ENCODE measurements at regions not wholly inside any gene's neighbourhood (a gene's known extent, or its start where the extent isn't known, plus 50 kb on each side); places are given as distances from the start of the nearest gene placed in this dataset.

- Histone ChIP-seq H2AK5ac (ENCODE audit: low read depth, low read length) (no peak overlapping the region), H3K9me3 (ENCODE audit: control insufficient read depth, insufficient read depth, low read length) (peaks cover 4% of the 10 kb centered on the region; the same call in 1 of the 2 replicates), H2AK9ac (replicated peaks; ENCODE audit: low read depth, low read length, poor library complexity) (no peak overlapping the region), H3K79me1 (ENCODE audit: low read depth in 1 of 2, low read length in 2 of 2) (no peaks in the 10 kb centered on the region), H3K23ac (ENCODE audit: low read depth, low read length) (no peak overlapping the region), H2BK20ac (ENCODE audit: low read depth, low read length) (no peak overlapping the region), H2AFZ (replicated peaks; ENCODE audit: low read length, poor library complexity) (no peak overlapping the region), H3K27me3 (ENCODE audit: control insufficient read depth, insufficient read depth, low read length) (no peaks in the 10 kb centered on the region), H3K4ac (ENCODE audit: low read depth, low read length) (no peak overlapping the region), H4K8ac (ENCODE audit: low read depth in 2 of 2, low read length in 2 of 2) (no peak overlapping the region), H3K4me1 (ENCODE audit: control insufficient read depth, insufficient read depth, low read length) (no peaks in the 10 kb centered on the region), H3K18ac (ENCODE audit: low read depth, low read length) (no peak overlapping the region), H3K4me3 (ENCODE audit: insufficient read depth, low read depth, low read length) (no peak overlapping the region), H3K14ac (replicated peaks; ENCODE audit: low read depth, low read length) (no peak overlapping the region), H3K36me3 (ENCODE audit: control insufficient read depth, insufficient read depth, low read length) (no peaks in the 10 kb centered on the region), H3K56ac (ENCODE audit: extremely low read depth, insufficient read depth, low read length) (no peak overlapping the region), H2BK120ac (ENCODE audit: low read depth, low read length) (no peak overlapping the region), H2BK15ac (ENCODE audit: low read depth, low read length) (no peak overlapping the region), H3K4me2 (ENCODE audit: low read depth, low read length) (no peak overlapping the region), H3K9ac (ENCODE audit: low read depth, low read length) (no peak overlapping the region), H2BK5ac (ENCODE audit: low read depth, low read length, poor library complexity, severe bottlenecking) (no peak overlapping the region), H4K91ac (ENCODE audit: insufficient read depth, low read depth, low read length) (no peak overlapping the region), H3K9me1 (ENCODE audit: insufficient read depth, low read length) (no peaks in the 10 kb centered on the region), H3K27ac (ENCODE audit: insufficient read depth, low read length) (no peak overlapping the region), H4K5ac (ENCODE audit: low read depth, low read length) (no peak overlapping the region), H4K20me1 (ENCODE audit: insufficient read depth, low read length) (no peaks in the 10 kb centered on the region)
- no CpG with 5 or more reads among the region's 2 CpGs for WGBS, 2 experiments (ENCODE audit: extremely low coverage in 2 of 2, insufficient read length in 1 of 2)
- POLR2A ChIA-PET (ENCODE audit: unreplicated experiment): no interaction called here
- CTCF ChIA-PET: no interaction called here
- no peak for ATAC-seq (ENCODE audit: low read depth)
- in situ Hi-C loops (cut with MboI; ENCODE audit: low sequenced_read_pairs): no loop called here
- no peak for TF ChIP-seq NFE2L2 (IDR thresholded peaks at IDR 0.05; ENCODE audit: low read depth, low read length)
- TF ChIP-seq POLR2A (IDR thresholded peaks at IDR 0.05; ENCODE audit: low read depth, low read length): no peak
- TF ChIP-seq MXI1 (IDR thresholded peaks at IDR 0.05; ENCODE audit: borderline replicate concordance, low read depth, low read length): no peak
- TF ChIP-seq RCOR1 (IDR thresholded peaks at IDR 0.05; ENCODE audit: insufficient replicate concordance, low read length): no peak
- TF ChIP-seq FOS (IDR thresholded peaks at IDR 0.05; ENCODE audit: low read depth, low read length): no peak
- no peak for TF ChIP-seq CTCF (conservative IDR thresholded peaks at IDR 0.05; ENCODE audit: low read depth, low read length)
- TF ChIP-seq RFX5 (IDR thresholded peaks at IDR 0.05; ENCODE audit: low read depth, low read length): no peak
- no peak for TF ChIP-seq SMC3 (IDR thresholded peaks at IDR 0.05; ENCODE audit: low read depth, low read length)
- TF ChIP-seq CHD1 (IDR thresholded peaks at IDR 0.05; ENCODE audit: low read depth, low read length): no peak
- TF ChIP-seq BHLHE40 (IDR thresholded peaks at IDR 0.05; ENCODE audit: low read depth, low read length): no peak
- no peak for TF ChIP-seq ELK1 (IDR thresholded peaks at IDR 0.05; ENCODE audit: borderline replicate concordance, low read depth, low read length)
- TF ChIP-seq MAZ (IDR thresholded peaks at IDR 0.05; ENCODE audit: borderline replicate concordance, low read depth, low read length): no peak
- TF ChIP-seq CEBPB (IDR thresholded peaks at IDR 0.05; ENCODE audit: low read depth, low read length): no peak
- DNase-seq: no peak
- intact Hi-C loops (cut with micrococcal nuclease): no loop called here
- BruUV-seq (replicated peaks): no TSS peak
- dilution Hi-C loops (cut with HindIII; ENCODE audit: low sequenced_read_pairs, unreplicated experiment): no loop called here
Observed at GRCh38 chr9:12274577-12274976, 418.6 kb upstream of the TYRP1 start.

All from IMR-90 (cell line).